HEK293 (cell line): ENCODE measurements at regions not wholly inside any gene's neighbourhood (a gene's known extent, or its start where the extent isn't known, plus 50 kb on each side); places are given as distances from the start of the nearest gene placed in this dataset.

Experiments used
- CTCF ChIA-PET: fragments of 350-600 bp; formaldehyde crosslinking; extraction: SDS; loops from one replicate; lab custom pipeline; 2021; ENCODE audit warnings: antibody characterized with exemption; lab: Yijun Ruan, JAX
- POLR2A ChIA-PET: fragments of 300-600 bp; formaldehyde crosslinking; extraction: SDS; loops from one replicate; lab custom pipeline; 2020; ENCODE audit warnings: antibody characterized with exemption, inconsistent platforms; lab: Yijun Ruan, JAX
- H3K27ac ChIP-seq: fragments of 200-500 bp; sonication (Bioruptor generic); 2 replicates; pipeline ENCODE4 v1.5.1; 2014; ENCODE audit warnings: low read depth, low read length, control low read depth, inconsistent platforms; ENCODE audit errors: extremely low read depth
- H3K36me3 ChIP-seq, 2 experiments: fragments of 200-500 bp in 1 of 2; sonication (Bioruptor generic) in 1 of 2; 1 replicate in 1 of 2; 2 replicates in 1 of 2; pipeline ENCODE4 v1.5.1; 2014 to 2017; ENCODE audit warnings: inconsistent platforms in 2 of 2, low read length in 2 of 2; ENCODE audit not compliant: control insufficient read depth in 2 of 2, insufficient read depth in 1 of 2
- H3K4me1 ChIP-seq: fragments of 200-500 bp; sonication (Bioruptor generic); 2 replicates; pipeline ENCODE4 v1.5.1; 2014; ENCODE audit warnings: mild to moderate bottlenecking, low read length, inconsistent platforms; ENCODE audit not compliant: control insufficient read depth, insufficient read depth
- H3K4me3 ChIP-seq: 2 replicates; pipeline ENCODE4 v1.5.1; 2011; ENCODE audit warnings: low read depth, mild to moderate bottlenecking, control low read depth, low read length, moderate library complexity
- H3K9me3 ChIP-seq: fragments of 200-500 bp; sonication (Bioruptor generic); 2 replicates; pipeline ENCODE4 v1.5.1; 2014; ENCODE audit warnings: low read depth, low read length, inconsistent platforms; ENCODE audit not compliant: control insufficient read depth, insufficient read depth
- BCL11B ChIP-seq: fragments of 450-650 bp; formaldehyde crosslinking; IDR thresholded peaks from 2 replicates; pipeline ENCODE4 v1.5.1; 2016; ENCODE audit warnings: low read depth, missing biosample characterization, missing genetic modification characterization
- GFI1B ChIP-seq: fragments of 450-650 bp; formaldehyde crosslinking; IDR thresholded peaks from 2 replicates; pipeline ENCODE4 v1.5.1; 2016; ENCODE audit warnings: missing biosample characterization, missing genetic modification characterization
- GLI2 ChIP-seq: fragments of 450-650 bp; formaldehyde crosslinking; IDR thresholded peaks from 2 replicates; pipeline ENCODE4; 2017; ENCODE audit warnings: missing biosample characterization, missing genetic modification characterization, low read depth, borderline replicate concordance
- GLIS1 ChIP-seq: fragments of 450-650 bp; formaldehyde crosslinking; IDR thresholded peaks from 2 replicates; pipeline ENCODE4 v1.5.1; 2016; ENCODE audit warnings: missing biosample characterization, missing genetic modification characterization
- PRDM1 ChIP-seq: fragments of 450-650 bp; formaldehyde crosslinking; IDR thresholded peaks from 2 replicates; pipeline ENCODE4; 2016; ENCODE audit warnings: missing biosample characterization, missing genetic modification characterization
- ZBTB10 ChIP-seq: fragments of 450-650 bp; formaldehyde crosslinking; IDR thresholded peaks from 2 replicates; pipeline ENCODE4 v1.5.1; 2016; ENCODE audit warnings: missing biosample characterization, missing genetic modification characterization
- ZNF148 ChIP-seq: fragments of 450-650 bp; formaldehyde crosslinking; IDR thresholded peaks from 2 replicates; pipeline ENCODE4 v1.5.0; 2017; ENCODE audit warnings: missing biosample characterization, missing genetic modification characterization, borderline replicate concordance
- ZNF155 ChIP-seq: fragments of 450-650 bp; formaldehyde crosslinking; IDR thresholded peaks from 2 replicates; pipeline ENCODE4 v1.5.1; 2016; ENCODE audit warnings: missing biosample characterization, missing genetic modification characterization
- ZNF202 ChIP-seq: fragments of 450-650 bp; formaldehyde crosslinking; IDR thresholded peaks from 2 replicates; pipeline ENCODE4 v1.5.1; 2016; ENCODE audit warnings: missing biosample characterization, missing genetic modification characterization, borderline replicate concordance
- ZNF302 ChIP-seq: fragments of 450-650 bp; formaldehyde crosslinking; IDR thresholded peaks from 2 replicates; pipeline ENCODE4 v1.5.1; 2016; ENCODE audit warnings: missing biosample characterization, missing genetic modification characterization, low read depth
- ZNF335 ChIP-seq: fragments of 450-650 bp; formaldehyde crosslinking; conservative IDR thresholded peaks from 2 replicates; pipeline ENCODE4 v1.5.1; 2016; ENCODE audit warnings: missing biosample characterization, missing genetic modification characterization
- ZNF341 ChIP-seq: fragments of 450-650 bp; formaldehyde crosslinking; IDR thresholded peaks from 2 replicates; pipeline ENCODE4; 2016; ENCODE audit warnings: low read depth, missing biosample characterization, missing genetic modification characterization
- ZNF366 ChIP-seq: fragments of 450-650 bp; formaldehyde crosslinking; conservative IDR thresholded peaks from 2 replicates; pipeline ENCODE4 v1.5.1; 2016; ENCODE audit warnings: missing biosample characterization, missing genetic modification characterization
- ZNF677 ChIP-seq: fragments of 450-650 bp; IDR thresholded peaks from 2 replicates; pipeline ENCODE4 v1.5.0; 2018; ENCODE audit warnings: missing biosample characterization, mild to moderate bottlenecking, missing genetic modification characterization, moderate library complexity
- TF ChIP-seq, protein P1 (sequence below): fragments of 450-650 bp; formaldehyde crosslinking; IDR thresholded peaks from 2 replicates; pipeline ENCODE4 v1.5.1; 2016; ENCODE audit warnings: missing biosample characterization, missing genetic modification characterization
- TF ChIP-seq, protein P2 (sequence below): fragments of 450-650 bp; formaldehyde crosslinking; IDR thresholded peaks from 2 replicates; pipeline ENCODE4 v1.5.1; 2017; ENCODE audit warnings: missing biosample characterization, missing genetic modification characterization

GRCh38 chr3:182116386-182116785 lies 404.7 kb downstream of the SOX2 start (continued):
- TF ChIP-seq ZNF302 (tag by site-specific recombination): no peak
- TF ChIP-seq, protein P1, sequence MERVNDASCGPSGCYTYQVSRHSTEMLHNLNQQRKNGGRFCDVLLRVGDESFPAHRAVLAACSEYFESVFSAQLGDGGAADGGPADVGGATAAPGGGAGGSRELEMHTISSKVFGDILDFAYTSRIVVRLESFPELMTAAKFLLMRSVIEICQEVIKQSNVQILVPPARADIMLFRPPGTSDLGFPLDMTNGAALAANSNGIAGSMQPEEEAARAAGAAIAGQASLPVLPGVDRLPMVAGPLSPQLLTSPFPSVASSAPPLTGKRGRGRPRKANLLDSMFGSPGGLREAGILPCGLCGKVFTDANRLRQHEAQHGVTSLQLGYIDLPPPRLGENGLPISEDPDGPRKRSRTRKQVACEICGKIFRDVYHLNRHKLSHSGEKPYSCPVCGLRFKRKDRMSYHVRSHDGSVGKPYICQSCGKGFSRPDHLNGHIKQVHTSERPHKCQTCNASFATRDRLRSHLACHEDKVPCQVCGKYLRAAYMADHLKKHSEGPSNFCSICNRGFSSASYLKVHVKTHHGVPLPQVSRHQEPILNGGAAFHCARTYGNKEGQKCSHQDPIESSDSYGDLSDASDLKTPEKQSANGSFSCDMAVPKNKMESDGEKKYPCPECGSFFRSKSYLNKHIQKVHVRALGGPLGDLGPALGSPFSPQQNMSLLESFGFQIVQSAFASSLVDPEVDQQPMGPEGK (tag by site-specific recombination): no peak

DNA sequence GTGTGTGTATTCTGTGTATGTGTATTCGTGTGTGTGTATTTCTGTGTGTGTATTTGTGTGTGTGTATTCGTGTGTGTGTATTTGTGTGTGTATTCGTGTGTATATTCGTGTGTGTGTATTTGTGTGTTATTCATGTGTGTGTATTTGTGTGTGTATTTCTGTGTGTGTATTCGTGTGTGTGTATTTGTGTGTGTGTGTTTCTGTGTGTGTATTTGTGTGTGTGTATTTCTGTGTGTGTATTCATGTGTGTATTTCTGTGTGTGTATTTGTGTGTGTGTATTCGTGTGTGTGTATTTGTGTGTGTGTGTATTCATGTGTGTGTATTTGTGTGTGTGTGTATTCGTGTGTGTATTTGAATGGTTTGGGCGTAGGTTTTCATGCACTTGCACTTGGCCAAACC lies 405.4 kb downstream of the SOX2 start:
- no peaks in the 10 kb centered on the region for H3K36me3 ChIP-seq
- ChIA-PET POLR2A (no interaction called here), CTCF (no interaction called here)
- H3K9me3 ChIP-seq: no peaks in the 10 kb centered on the region
- H3K4me1 ChIP-seq: no peaks in the 10 kb centered on the region
- no peak for TF ChIP-seq BCL11B (tag by site-specific recombination)
- TF ChIP-seq, protein P2, sequence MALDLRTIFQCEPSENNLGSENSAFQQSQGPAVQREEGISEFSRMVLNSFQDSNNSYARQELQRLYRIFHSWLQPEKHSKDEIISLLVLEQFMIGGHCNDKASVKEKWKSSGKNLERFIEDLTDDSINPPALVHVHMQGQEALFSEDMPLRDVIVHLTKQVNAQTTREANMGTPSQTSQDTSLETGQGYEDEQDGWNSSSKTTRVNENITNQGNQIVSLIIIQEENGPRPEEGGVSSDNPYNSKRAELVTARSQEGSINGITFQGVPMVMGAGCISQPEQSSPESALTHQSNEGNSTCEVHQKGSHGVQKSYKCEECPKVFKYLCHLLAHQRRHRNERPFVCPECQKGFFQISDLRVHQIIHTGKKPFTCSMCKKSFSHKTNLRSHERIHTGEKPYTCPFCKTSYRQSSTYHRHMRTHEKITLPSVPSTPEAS: peak; percentile 100
- no peak overlapping the region for H3K27ac ChIP-seq
- no peak overlapping the region for H3K4me3 ChIP-seq

- ChIA-PET POLR2A (no interaction called here), CTCF (no interaction called here)
- H3K4me1 ChIP-seq: no peaks in the 10 kb centered on the region
Observed at GRCh38 chr3:182117583-182117982, 405.9 kb downstream of the SOX2 start.

DNA sequence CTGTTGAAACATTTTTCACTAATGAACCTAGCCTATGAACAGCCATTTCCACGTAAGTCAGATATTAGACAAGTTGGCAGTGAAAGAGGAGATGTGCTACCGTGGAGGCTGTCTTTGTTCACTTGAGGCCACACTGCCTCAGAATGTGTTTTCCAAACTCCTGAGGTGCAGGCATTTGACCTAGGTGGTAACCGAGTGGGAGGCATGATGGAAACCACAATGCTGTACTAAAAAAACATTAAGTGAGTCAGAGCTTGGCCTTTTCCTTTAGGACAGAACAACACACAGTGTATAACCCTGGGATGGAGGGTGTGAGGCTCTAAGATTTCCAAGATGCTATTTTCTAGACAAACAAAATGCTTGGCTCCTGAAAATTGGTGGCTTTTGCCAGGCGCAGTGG lies 406.3 kb downstream of the SOX2 start:
- no peak overlapping the region for H3K4me3 ChIP-seq
- H3K36me3 ChIP-seq: no peaks in the 10 kb centered on the region
- ChIA-PET CTCF (interaction anchor here (0.6 kb wide), 1 partner anchor 144 kb away, joined by 3 read pairs; no protein-coding TSS in a partner anchor), POLR2A (no interaction called here)
- no peak overlapping the region for H3K27ac ChIP-seq
- no peaks in the 10 kb centered on the region for H3K4me1 ChIP-seq
- H3K9me3 ChIP-seq: no peaks in the 10 kb centered on the region
- TF ChIP-seq GLIS1 (no peak), ZNF155 (tag by site-specific recombination) (no peak), ZBTB10 (tag by site-specific recombination) (no peak), ZNF202 (no peak), GFI1B (tag by site-specific recombination) (no peak), ZNF677 (tag by site-specific recombination) (no peak), GLI2 (tag by site-specific recombination) (no peak), ZNF341 (tag by site-specific recombination) (no peak), PRDM1 (no peak), ZNF366 (tag by site-specific recombination) (no peak), ZNF148 (tag by site-specific recombination) (no peak)

More at GRCh38 chr3:182117583-182117982, 405.9 kb downstream of the SOX2 start:
- no peak overlapping the region for H3K4me3 ChIP-seq
- TF ChIP-seq ZNF335 (tag by site-specific recombination): no peak
- 0 out of 2 replicates have a peak, but pooled peaks have one; percentile 22 for TF ChIP-seq GLIS1
- no peak overlapping the region for H3K27ac ChIP-seq
- no peaks in the 10 kb centered on the region for H3K9me3 ChIP-seq
- H3K36me3 ChIP-seq: no peaks in the 10 kb centered on the region
